ENCODE measurements at regions not wholly inside any gene's neighbourhood (a gene's known extent, or its start where the extent isn't known, plus 50 kb on each side); places are given as distances from the start of the nearest gene placed in this dataset.
"Not testable (repeated sequence)": the region's sequence is repeated elsewhere in the genome, so short reads cannot be mapped to it uniquely, and the experiment has no call there.

- 66 to 71% methylated on average over 9 of the region's 9 CpGs for WGBS, 2 experiments
- H3K27me3 ChIP-seq (ENCODE audit: control insufficient read depth, insufficient read depth, low read length, poor library complexity, severe bottlenecking) = no peaks in the 10 kb centered on the region
- no peaks in the 10 kb centered on the region for H3K36me3 ChIP-seq (ENCODE audit: control insufficient read depth, insufficient read depth, low read length)
- no peaks in the 10 kb centered on the region for H3K9me3 ChIP-seq (ENCODE audit: control insufficient read depth, low read length)
- no peaks in the 10 kb centered on the region for H3K4me1 ChIP-seq (ENCODE audit: control insufficient read depth, insufficient read depth, low read length)
- H3K4me3 ChIP-seq (ENCODE audit: insufficient read depth, low read depth, low read length) = no peak overlapping the region
- H3K27ac ChIP-seq (ENCODE audit: insufficient read depth, low read depth, low read length, poor library complexity, severe bottlenecking) = no peak overlapping the region
Measured at GRCh38 chr5:163330723-163331668, 106.4 kb upstream of the CCNG1 start.

GRCh38 chr5:163336074-163336473 is 101.3 kb upstream of the CCNG1 start:
- H3K27ac ChIP-seq (ENCODE audit: insufficient read depth, low read depth, low read length, poor library complexity, severe bottlenecking); H3K27me3 ChIP-seq (ENCODE audit: control insufficient read depth, insufficient read depth, low read length, poor library complexity, severe bottlenecking); H3K9me3 ChIP-seq (ENCODE audit: control insufficient read depth, low read length); H3K4me3 ChIP-seq (ENCODE audit: insufficient read depth, low read depth, low read length); H3K4me1 ChIP-seq (ENCODE audit: control insufficient read depth, insufficient read depth, low read length); H3K36me3 ChIP-seq (ENCODE audit: control insufficient read depth, insufficient read depth, low read length): not testable (repeated sequence)
- 73 to 75% methylated on average over 5 of the region's 5 CpGs for WGBS, 2 experiments

- H3K27ac ChIP-seq (ENCODE audit: insufficient read depth, low read depth, low read length, poor library complexity, severe bottlenecking) = no peak overlapping the region
- H3K9me3 ChIP-seq (ENCODE audit: control insufficient read depth, low read length) = no peaks in the 10 kb centered on the region
- no peaks in the 10 kb centered on the region for H3K4me1 ChIP-seq (ENCODE audit: control insufficient read depth, insufficient read depth, low read length)
- WGBS, 2 experiments = 63% methylated on average over 3 of the region's 3 CpGs
- no peaks in the 10 kb centered on the region for H3K36me3 ChIP-seq (ENCODE audit: control insufficient read depth, insufficient read depth, low read length)
- H3K4me3 ChIP-seq (ENCODE audit: insufficient read depth, low read depth, low read length) = no peak overlapping the region
- H3K27me3 ChIP-seq (ENCODE audit: control insufficient read depth, insufficient read depth, low read length, poor library complexity, severe bottlenecking) = no peaks in the 10 kb centered on the region
Measured at GRCh38 chr5:163339148-163339547, 98.2 kb upstream of the CCNG1 start.

- not testable (repeated sequence) for H3K4me1 ChIP-seq (ENCODE audit: control insufficient read depth, insufficient read depth, low read length); H3K27me3 ChIP-seq (ENCODE audit: control insufficient read depth, insufficient read depth, low read length, poor library complexity, severe bottlenecking); H3K4me3 ChIP-seq (ENCODE audit: insufficient read depth, low read depth, low read length); H3K36me3 ChIP-seq (ENCODE audit: control insufficient read depth, insufficient read depth, low read length); H3K27ac ChIP-seq (ENCODE audit: insufficient read depth, low read depth, low read length, poor library complexity, severe bottlenecking); H3K9me3 ChIP-seq (ENCODE audit: control insufficient read depth, low read length)
- 92% methylated on average over 6 of the region's 6 CpGs for WGBS, 2 experiments
Measured at GRCh38 chr5:163340378-163340777, 97.0 kb upstream of the CCNG1 start.

- H3K27ac ChIP-seq (ENCODE audit: insufficient read depth, low read depth, low read length, poor library complexity, severe bottlenecking) = no peak overlapping the region
- no peaks in the 10 kb centered on the region for H3K36me3 ChIP-seq (ENCODE audit: control insufficient read depth, insufficient read depth, low read length)
- no peaks in the 10 kb centered on the region for H3K4me1 ChIP-seq (ENCODE audit: control insufficient read depth, insufficient read depth, low read length)
- 80 to 87% methylated on average over 1 to 2 of the region's 2 CpGs for WGBS, 2 experiments
- no peaks in the 10 kb centered on the region for H3K9me3 ChIP-seq (ENCODE audit: control insufficient read depth, low read length)
- H3K27me3 ChIP-seq (ENCODE audit: control insufficient read depth, insufficient read depth, low read length, poor library complexity, severe bottlenecking) = no peaks in the 10 kb centered on the region
- no peak overlapping the region for H3K4me3 ChIP-seq (ENCODE audit: insufficient read depth, low read depth, low read length)
Measured at GRCh38 chr5:163342306-163342705, 95.1 kb upstream of the CCNG1 start.

- Histone ChIP-seq H3K27ac (ENCODE audit: insufficient read depth, low read depth, low read length, poor library complexity, severe bottlenecking) (no peak overlapping the region), H3K27me3 (ENCODE audit: control insufficient read depth, insufficient read depth, low read length, poor library complexity, severe bottlenecking) (no peaks in the 10 kb centered on the region)
- WGBS, 2 experiments = 72 to 79% methylated on average over 3 of the region's 3 CpGs
Measured at GRCh38 chr5:163345216-163345615, 92.2 kb upstream of the CCNG1 start.

GRCh38 chr5:163347671-163348070 is 89.7 kb upstream of the CCNG1 start:
- Histone ChIP-seq H3K27me3 (ENCODE audit: control insufficient read depth, insufficient read depth, low read length, poor library complexity, severe bottlenecking) (no peaks in the 10 kb centered on the region), H3K4me3 (ENCODE audit: insufficient read depth, low read depth, low read length) (no peak overlapping the region), H3K9me3 (ENCODE audit: control insufficient read depth, low read length) (no peaks in the 10 kb centered on the region), H3K36me3 (ENCODE audit: control insufficient read depth, insufficient read depth, low read length) (no peaks in the 10 kb centered on the region), H3K4me1 (ENCODE audit: control insufficient read depth, insufficient read depth, low read length) (no peaks in the 10 kb centered on the region), H3K27ac (ENCODE audit: insufficient read depth, low read depth, low read length, poor library complexity, severe bottlenecking) (no peak overlapping the region)
- 0% methylated on average over 2 of the region's 2 CpGs; no CpG with 5 or more reads in 1 of the 2 experiments for WGBS, 2 experiments

More at GRCh38 chr5:163345216-163345615, 92.2 kb upstream of the CCNG1 start:
- Histone ChIP-seq H3K36me3 (ENCODE audit: control insufficient read depth, insufficient read depth, low read length) (no peaks in the 10 kb centered on the region), H3K4me3 (ENCODE audit: insufficient read depth, low read depth, low read length) (no peak overlapping the region), H3K4me1 (ENCODE audit: control insufficient read depth, insufficient read depth, low read length) (no peaks in the 10 kb centered on the region), H3K9me3 (ENCODE audit: control insufficient read depth, low read length) (no peaks in the 10 kb centered on the region)

- no peak overlapping the region for H3K27ac ChIP-seq (ENCODE audit: insufficient read depth, low read depth, low read length, poor library complexity, severe bottlenecking)
- no peaks in the 10 kb centered on the region for H3K36me3 ChIP-seq (ENCODE audit: control insufficient read depth, insufficient read depth, low read length)
- WGBS, 2 experiments = 92 to 94% methylated on average over 2 of the region's 2 CpGs
- no peak overlapping the region for H3K4me3 ChIP-seq (ENCODE audit: insufficient read depth, low read depth, low read length)
- H3K4me1 ChIP-seq (ENCODE audit: control insufficient read depth, insufficient read depth, low read length) = no peaks in the 10 kb centered on the region
- H3K9me3 ChIP-seq (ENCODE audit: control insufficient read depth, low read length) = no peaks in the 10 kb centered on the region
- no peaks in the 10 kb centered on the region for H3K27me3 ChIP-seq (ENCODE audit: control insufficient read depth, insufficient read depth, low read length, poor library complexity, severe bottlenecking)
Measured at GRCh38 chr5:163350083-163350482, 87.3 kb upstream of the CCNG1 start.

GRCh38 chr5:163352531-163352930 is 84.9 kb upstream of the CCNG1 start:
- Histone ChIP-seq H3K9me3 (ENCODE audit: control insufficient read depth, low read length) (no peaks in the 10 kb centered on the region), H3K27ac (ENCODE audit: insufficient read depth, low read depth, low read length, poor library complexity, severe bottlenecking) (no peak overlapping the region), H3K27me3 (ENCODE audit: control insufficient read depth, insufficient read depth, low read length, poor library complexity, severe bottlenecking) (no peaks in the 10 kb centered on the region), H3K4me1 (ENCODE audit: control insufficient read depth, insufficient read depth, low read length) (no peaks in the 10 kb centered on the region), H3K4me3 (ENCODE audit: insufficient read depth, low read depth, low read length) (no peak overlapping the region), H3K36me3 (ENCODE audit: control insufficient read depth, insufficient read depth, low read length) (no peaks in the 10 kb centered on the region)
- no CpG with 5 or more reads among the region's 1 CpG for WGBS, 2 experiments

GRCh38 chr5:163355811-163356210 is 81.6 kb upstream of the CCNG1 start:
- H3K9me3 ChIP-seq (ENCODE audit: control insufficient read depth, low read length); H3K36me3 ChIP-seq (ENCODE audit: control insufficient read depth, insufficient read depth, low read length): not testable (repeated sequence)
- WGBS, 2 experiments = 94 to 95% methylated on average over 21 of the region's 21 CpGs

More at GRCh38 chr5:163355811-163356210, 81.6 kb upstream of the CCNG1 start:
- H3K27ac ChIP-seq (ENCODE audit: insufficient read depth, low read depth, low read length, poor library complexity, severe bottlenecking); H3K27me3 ChIP-seq (ENCODE audit: control insufficient read depth, insufficient read depth, low read length, poor library complexity, severe bottlenecking); H3K4me1 ChIP-seq (ENCODE audit: control insufficient read depth, insufficient read depth, low read length); H3K4me3 ChIP-seq (ENCODE audit: insufficient read depth, low read depth, low read length): not testable (repeated sequence)
